Activated CD4-positive, alpha-beta T cell treated with anti-CD3 and anti-CD28 coated beads for 24 hours (primary cell): ENCODE measurements at regions not wholly inside any gene's neighbourhood (a gene's known extent, or its start where the extent isn't known, plus 50 kb on each side); places are given as distances from the start of the nearest gene placed in this dataset.

Experiments used
- DNase-seq, 2 donors: peaks; one replicate each; pipeline ENCODE4 v3.0.0-alpha.2; 2020; ENCODE audit warnings: low read depth in 2 of 2

DNA sequence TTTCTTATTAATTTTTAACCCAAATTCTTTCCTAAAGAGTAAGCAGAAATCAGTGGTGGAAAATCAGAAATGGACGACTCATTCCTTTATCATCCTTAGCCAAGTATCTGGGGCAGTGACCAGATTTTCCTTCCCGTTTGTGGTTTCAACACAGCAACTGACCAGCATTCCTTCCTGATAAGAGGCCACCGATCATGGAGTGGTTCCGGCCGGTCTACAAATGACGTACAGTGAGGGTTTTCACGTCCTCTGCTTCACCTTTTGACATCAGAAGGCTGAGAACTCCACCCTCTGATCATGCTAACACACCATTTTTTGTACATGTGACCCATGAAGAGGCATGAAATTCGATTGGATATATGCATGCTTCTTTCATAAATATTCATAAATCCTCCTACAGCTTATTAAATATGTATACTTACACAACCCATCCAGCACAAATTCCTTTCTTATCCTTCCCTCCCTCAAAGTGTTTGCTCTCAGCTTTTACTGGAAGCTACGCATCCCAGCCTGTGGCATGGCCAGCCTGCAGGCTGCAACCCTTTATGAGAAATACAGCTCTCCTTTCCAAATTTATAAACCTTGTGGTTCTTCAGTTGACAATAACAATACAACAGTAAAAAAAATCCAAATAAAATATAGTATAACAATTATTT lies 173.0 kb upstream of the CASK start:
- DNase-seq, result no peak

DNA sequence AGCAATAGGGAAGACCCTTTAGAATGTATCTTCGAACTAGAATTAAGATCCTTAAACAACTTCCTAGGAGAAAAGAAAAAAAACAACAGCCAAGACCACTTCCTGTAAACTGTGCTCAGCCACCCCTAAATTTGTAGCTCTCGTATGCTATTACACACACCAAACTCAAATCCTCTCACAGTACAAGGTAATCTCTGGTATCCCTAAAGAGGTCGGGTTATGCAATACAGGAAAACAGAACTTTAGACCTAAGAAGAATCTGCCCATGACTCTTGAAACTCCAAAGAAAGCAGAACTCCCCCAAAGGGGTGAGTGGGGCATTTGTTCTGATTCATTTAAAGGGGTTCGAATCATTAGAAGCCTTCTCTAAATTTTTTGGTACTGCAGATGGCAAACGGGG lies 170.9 kb upstream of the CASK start:
- DNase-seq, result no peak

DNA sequence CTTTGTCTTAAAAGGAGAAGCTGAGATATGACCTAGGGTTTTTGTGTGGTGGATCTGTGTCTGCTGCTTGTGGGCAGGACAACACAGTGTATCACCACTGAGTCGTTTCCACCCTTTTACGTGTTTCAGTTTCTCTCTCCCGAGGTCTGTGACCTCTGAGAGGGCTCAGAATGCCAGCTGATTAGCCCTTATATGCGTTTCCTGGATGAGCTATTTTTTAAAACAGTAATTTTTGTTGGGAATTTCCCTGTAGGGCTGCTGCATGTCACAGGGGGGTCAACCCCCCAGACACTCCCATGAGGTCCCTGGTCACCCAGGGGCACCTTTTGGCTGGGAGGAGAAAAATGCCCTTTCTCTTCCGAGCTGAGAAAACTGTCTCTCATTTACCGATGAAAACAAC lies 170.4 kb upstream of the CASK start:
- no peak for DNase-seq

DNA sequence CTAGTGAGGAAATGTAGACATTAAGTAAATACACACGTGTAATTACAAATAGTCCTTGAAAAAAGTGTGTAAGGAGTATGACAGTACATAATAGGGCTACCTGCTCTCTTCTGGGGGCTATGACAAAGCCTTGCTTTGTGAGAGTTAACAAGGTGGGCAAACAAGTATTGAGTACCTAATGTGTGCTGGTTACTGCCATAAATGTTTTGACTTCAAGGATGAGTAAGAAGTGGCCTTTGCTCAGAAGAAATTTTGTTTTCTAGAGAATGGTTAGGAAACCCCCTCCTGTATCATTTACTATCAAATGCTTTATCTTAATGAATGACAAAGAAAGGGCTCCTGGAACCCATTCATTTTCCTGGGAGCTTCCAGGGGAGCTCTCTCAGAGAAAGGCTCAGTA lies 167.0 kb upstream of the CASK start:
- DNase-seq, result no peak

DNA sequence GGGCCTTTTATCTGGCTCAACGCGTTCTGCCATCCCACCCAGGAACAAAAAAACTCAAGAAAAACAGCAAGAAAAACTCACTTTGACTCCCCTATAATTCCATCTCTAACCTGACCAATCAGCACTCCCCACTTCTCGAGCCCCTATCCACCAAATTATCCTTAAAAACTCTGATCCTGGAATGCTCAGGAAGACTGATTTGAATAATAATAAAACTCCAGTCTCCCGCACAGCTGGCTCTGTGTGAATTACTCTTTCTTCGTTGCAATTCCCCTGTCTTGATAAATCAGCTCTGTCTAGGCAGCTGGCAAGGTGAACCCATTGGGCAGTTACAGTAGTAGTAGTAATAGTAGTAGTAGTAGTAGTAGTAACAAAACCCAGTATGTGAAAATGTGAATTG lies 165.7 kb upstream of the CASK start:
- no peak for DNase-seq

DNA sequence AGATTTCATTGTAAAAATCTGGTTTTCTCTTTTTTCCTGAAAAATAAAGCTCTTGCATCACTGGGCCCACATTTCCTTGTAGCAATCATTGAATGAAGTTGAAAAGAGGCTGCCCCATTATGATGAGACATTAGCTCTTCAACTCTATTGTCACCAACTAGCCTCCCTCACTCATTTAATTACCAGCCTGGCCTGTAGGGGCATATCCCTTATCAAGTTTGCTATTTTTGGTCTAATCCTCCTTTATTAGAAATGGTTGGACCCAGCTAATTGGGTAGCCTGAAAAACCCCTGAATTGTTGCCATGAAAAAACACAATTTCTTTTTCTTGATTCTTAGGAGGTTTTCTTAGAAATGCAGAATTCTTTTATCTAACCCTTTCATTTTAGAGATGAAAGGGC lies 164.6 kb upstream of the CASK start:
- no peak for DNase-seq

DNA sequence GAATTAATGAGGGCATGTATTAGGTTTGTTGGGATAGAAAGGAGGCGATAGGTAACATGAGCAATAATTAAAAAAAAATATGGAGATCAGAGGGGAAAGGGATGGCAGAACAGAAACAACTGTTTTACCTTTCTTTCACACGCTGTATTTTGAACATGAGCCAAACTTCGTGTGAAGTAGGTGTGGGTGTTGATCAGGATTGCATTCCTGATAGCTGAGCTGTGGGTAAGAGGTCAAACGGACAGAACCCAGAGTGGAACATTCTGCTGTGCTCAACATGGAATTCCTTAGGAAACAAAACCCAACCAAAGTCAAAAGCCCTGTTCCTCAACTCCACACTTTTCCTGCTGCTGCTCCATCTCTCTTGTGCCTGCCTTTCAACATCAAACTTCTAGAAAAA lies 162.5 kb upstream of the CASK start:
- no peak for DNase-seq

DNA sequence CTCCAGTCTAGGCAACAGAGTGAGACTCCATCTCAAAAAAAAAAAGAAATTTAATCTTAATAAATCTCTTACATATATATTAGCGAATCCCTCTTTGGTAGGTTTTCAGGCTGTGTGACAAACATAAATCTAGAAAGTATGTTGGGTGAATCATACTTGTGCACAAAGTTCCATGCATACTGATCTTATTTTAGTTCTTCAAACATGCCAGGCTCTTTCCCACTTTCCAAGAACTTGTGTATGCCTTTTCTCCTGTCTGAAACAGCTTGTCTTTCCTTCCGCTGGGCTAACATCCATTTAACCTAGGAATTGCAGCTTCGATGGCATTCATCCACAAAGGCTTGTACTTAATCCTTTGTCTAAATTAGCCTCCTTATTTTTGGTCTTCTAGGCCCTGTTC lies 156.6 kb upstream of the CASK start:
- no peak for DNase-seq

DNA sequence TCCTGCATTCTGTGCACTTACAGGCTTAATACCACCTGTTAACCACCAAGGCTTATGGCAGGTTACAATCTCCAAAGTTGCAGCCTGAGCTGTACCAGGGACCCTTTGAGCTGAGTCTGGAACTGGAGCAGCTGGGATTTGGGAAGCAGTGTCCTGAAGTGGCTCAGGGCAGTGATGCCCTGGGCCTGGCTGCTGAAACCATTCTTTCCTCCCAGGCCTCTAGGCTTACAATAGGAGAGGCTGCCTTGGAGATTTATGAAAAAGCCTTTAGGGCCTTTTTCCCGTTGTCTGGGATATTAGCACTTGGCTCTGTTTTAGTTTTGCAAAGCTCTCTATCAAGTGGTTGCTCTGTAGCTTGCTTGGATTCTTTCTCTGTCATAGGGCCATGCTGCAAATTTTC lies 154.3 kb upstream of the CASK start:
- DNase-seq, result no peak

DNA sequence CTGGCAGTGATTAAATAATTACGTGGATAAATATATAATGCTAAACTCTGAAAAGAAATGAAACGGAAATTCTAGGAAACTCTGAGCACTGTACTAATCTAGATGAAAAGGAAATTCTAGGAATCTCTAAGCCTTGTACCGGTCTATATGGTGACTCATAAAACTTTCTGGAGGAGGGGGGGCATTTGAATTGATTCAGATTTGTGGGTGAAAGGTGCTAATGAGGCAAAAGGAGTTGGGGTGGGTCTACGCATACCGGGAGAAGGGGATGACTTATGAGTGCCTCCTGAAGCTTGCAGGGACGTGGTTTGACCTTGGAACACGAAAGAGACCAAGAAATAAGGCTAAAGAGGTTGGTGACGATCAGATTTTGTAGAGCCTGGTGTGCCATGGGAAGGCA lies 151.7 kb upstream of the CASK start:
- no peak for DNase-seq

DNA sequence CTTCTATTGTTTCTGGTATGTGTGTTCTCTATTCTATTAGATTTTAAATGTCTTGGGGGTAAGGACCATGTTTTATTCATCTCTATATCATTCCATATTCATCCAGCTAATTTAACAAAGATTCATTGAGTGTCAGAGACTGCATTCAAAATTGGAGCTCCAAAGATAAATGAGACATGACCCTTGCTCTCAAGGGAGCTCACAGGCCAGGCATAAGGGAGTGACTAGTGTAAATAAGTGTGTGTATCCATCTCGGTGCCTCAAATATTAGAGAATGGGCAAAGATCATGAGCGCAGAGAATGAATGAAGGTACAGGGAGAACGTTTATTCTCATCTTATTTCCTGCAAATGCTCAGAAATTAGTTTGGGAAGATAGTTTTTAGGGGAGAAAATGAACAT lies 150.1 kb upstream of the CASK start:
- DNase-seq, result no peak

DNA sequence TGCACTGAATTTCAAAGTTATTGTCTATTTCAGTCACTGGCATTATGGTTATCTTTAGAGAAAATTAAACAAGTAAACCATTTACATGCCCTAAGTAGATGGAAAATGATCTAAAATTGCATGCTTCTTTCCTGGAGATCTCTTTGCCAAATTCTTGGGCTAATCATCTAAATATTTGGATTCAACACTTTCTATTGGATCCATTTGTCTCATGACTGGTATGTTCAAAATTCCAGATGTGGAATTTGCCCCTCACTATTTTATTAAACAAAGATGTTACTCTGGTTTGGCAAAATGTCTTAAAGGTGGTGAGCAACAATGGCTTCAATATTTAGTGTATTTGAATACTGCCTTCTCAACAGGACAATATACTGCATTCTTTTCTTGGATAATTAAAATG lies 147.5 kb upstream of the CASK start:
- no peak for DNase-seq

DNA sequence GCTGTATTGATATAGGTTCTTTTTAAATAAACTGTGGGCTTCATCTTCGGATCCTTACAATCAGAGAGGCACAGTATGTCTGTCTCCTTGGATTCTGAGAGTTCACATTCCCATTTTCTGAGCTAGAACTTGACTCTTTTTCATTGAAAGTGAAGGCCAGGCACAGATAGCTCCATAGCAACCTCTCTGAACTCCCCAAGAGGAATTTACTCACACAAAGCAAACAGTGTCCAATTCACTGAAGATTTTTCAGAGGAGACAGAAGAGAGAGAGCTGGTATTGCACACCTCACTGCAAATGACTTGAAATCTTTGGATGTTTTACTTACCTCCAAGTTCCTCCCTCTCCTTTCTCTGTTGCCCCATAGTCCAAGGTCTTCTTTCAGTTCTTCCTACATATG lies 130.9 kb upstream of the CASK start:
- DNase-seq, result no peak

DNA sequence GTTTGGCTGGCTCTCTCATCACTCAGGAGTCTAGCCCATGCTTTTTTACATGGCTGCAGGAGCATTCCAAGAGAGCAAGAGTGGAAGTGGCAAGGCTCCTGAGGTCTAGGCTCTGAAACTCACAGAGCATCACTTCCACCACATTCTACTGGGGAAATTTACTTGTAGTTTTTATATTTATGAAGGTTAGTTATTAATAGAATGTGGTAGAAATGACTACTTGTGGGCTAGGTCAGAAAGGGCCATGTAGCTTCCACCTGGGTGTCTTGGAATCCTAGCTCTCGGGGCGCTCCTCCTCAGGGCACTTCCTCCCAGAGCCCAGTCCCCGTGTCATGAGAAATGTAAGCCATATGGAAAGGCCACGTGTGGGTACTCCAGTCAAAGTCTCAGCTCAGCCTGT lies 127.0 kb upstream of the CASK start:
- DNase-seq, result no peak

DNA sequence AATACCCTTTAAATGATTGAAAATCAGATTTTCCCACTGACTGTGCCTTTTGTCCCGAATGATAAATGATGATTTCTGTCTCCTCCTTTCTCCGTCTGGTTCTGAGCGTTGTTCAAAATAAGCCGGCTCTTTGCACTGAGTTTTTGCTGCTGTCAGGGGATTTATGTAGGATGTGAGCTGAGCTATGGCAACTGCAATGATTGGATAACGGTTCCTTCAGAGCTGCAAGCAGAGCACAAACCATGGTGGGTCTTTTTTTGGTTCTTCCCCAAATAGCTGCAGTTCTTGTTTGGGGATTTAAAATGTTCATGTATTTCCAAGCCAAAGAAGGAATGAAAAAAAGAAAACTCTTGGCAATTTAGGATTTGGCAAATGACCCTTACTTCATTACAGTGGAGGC lies 124.5 kb upstream of the CASK start:
- no peak for DNase-seq

DNA sequence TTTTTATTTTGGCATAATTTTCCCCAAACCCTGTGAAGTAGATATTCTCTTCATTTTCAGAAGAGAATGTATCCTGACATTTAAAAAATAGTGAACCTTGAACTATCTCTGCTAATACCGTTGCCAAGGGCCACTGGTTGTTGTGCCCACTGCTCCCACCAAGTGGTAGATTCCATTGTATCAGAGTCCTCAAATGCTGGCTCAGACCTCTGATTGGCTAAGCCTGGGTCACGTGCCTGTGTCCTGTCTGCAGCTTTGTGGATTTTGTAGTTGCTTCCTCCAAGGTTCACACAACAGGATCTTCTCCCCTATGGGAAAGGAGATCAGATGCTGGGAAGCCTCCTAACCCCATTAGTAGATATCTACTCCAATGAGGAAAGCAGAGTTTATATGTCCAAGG lies 104.8 kb upstream of the CASK start:
- no peak for DNase-seq

DNA sequence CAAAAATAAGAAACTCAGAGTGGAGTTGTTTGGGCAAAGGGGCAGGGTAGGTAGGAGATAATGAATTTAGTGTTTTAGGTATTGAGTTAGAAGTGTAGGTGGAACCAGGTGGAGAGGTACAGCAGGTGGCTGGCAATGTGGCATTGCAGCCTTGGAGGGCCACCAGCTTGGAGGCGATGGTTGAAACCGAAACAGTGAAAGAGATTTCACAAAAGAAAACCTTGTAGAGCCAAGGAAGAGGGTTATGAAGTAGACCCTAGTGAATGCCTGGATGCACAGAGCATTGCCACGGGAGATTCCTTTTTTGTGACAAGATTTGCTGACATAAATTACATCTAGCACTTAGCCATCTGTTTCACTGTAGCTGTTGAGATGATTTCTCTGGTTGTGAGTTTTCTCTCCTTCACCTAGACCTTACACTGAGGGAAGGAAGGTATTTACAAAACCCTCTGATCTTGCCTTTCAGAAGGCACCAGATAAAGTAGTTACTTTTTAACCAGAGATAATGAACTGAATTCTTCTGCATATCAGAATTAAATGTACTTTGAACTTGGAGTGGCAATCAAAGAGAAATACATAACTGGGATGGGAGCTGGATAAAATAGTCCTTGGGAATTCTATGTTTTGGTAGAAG lies 104.1 kb upstream of the CASK start:
- DNase-seq, result no peak

DNA sequence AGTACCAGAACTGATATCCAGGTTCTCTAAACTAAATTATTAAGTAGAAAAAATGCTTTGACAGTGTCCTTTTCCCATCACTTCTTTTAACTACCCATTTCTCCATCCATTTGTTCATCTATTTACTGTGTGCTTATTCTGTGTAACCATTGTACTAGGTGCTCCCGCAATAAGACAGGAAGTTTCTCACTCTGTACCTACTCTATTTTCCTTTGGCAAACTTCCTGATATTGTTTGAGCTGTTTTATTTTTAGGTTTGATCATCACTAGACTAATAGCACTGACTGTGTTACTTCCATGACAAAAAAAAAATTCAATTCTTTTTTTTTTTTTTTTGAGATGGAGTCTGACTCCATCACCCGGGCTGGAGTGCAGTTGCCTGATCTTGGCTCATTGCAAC lies 102.5 kb upstream of the CASK start:
- DNase-seq, result no peak

DNA sequence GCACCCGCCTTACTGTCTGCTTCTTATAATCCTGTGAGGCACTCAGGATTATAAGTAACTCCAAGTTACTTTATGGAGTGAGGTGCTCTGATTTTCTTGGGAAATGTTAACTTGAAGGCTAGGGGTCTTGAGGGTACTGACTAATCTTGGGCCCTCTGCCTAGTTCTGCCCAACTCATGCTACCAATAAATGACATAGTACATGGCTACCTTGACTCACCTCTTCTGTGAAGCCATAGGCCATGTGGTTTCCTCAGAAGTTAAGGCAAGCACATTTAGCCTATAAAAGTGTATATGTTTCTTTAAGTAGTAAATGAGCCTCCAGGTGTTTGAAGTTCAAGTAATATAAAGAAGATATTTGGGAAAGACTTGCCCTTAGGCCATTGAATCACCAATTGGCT lies 99.8 kb upstream of the CASK start:
- no peak for DNase-seq

DNA sequence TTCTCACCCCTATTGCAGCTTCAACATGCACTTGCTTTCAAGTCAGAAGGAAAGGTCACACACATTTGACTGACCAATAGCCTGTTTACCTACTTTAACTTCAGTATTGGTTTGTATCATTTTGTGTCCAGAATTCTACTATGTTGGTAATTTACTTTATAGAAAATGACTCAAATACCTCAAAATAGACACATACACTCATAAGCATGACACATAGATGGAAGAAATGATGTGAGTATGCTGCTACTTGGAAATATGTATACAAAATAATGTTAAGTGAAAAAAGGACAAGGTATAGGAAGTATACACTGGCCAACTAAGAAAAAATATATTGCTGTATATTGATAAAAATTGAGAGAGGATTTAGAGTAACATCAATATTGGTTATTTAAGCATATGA lies 98.8 kb upstream of the CASK start:
- no peak for DNase-seq

DNA sequence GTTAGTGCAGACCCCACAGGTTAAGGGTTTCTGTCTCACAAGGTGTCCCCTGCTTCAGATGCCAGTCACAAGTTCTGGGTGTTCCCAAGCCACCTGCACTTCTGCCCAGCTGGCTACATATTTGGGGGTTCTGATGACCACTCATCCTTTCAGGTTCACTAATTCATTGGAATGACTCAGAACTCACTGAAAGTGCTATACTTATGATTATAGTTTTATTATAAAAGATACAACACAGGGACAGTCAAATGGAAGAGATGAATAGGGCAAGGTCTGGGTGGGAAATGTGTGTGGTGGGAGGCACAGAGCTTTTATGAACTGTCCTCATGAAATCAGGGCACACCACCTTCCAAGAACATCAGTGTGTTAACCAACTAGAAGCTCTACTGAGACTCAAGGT lies 97.7 kb upstream of the CASK start:
- DNase-seq, result no peak

DNA sequence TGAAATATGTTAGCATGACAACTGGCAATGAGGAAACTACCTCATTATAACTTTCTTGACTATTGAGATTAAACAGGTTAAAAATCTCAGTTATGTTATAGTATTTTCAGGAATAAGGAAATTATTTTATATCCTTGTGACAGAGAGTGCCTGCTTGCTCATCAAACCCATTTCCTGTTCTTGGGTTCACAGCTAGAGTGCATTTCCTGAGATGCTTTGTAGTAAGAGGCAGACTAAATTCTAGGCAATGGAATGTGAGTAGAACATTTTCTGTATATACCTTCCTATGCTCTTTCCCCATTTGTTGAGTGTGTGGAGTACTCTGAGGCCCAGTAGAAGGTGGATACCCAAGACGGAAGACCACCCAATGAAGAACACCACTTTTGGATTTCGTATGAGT lies 96.9 kb upstream of the CASK start:
- DNase-seq, result no peak

DNA sequence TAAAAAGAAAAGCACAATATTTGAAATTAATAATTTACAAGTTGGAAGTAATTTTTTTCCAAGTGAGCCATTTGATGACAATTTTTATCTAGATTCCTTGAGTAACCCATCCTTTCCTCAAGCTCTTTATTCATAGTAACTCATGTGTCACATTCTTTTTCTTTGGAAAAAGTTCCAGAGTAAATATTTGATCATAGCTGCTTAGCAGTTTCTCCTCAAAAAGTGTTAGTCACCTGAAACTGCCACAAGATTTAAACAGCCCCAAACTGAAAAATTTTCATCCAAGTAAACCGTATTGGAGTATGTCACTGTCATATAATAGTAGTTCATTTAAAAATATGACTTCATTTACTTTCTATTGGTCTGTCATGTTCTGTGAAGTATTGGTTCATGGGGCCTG lies 94.6 kb upstream of the CASK start:
- DNase-seq, result no peak

DNA sequence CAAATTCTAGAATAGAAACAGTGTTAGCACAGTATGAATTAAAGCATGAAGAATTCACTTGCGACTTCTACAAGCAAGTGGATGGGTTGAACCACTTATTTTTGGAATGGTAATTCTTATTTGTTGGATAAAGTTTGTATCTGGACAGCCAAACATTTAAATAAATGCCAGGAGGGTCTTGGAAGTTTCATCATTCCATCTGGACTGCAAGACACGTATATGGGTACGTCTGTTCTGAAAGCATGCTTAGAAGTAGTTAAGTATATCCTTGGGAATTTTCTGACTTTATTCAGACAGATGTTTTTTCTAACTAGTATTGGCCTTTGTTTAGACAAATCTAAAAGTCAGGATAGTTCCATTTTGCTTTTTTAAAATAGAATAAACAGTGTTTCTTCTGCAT lies 77.5 kb upstream of the CASK start:
- no peak for DNase-seq
